Trophoblast cell (in vitro differentiated cells and primary cell): ENCODE measurements at regions not wholly inside any gene's neighbourhood (a gene's known extent, or its start where the extent isn't known, plus 50 kb on each side); places are given as distances from the start of the nearest gene placed in this dataset.

Source experiments
- DNase-seq, 2 donors: peaks; one replicate each; pipeline ENCODE4 v3.0.0-alpha.2; 2016
- H2AFZ ChIP-seq: 2 replicates; pipeline ENCODE4 v1.6.1; 2013; ENCODE audit warnings: low read length, moderate library complexity, mild to moderate bottlenecking; ENCODE audit not compliant: insufficient read depth, poor library complexity
- H2AK5ac ChIP-seq: 2 replicates; pipeline ENCODE4 v1.6.1; 2013; ENCODE audit warnings: mild to moderate bottlenecking, low read length
- H2BK120ac ChIP-seq: 2 replicates; pipeline ENCODE4 v1.6.1; 2013; ENCODE audit warnings: low read length, mild to moderate bottlenecking, moderate library complexity; ENCODE audit not compliant: insufficient read depth, poor library complexity
- H2BK12ac ChIP-seq: 2 replicates; pipeline ENCODE4 v1.6.1; 2013; ENCODE audit warnings: mild to moderate bottlenecking, low read length, moderate library complexity
- H2BK5ac ChIP-seq: 2 replicates; pipeline ENCODE4 v1.6.1; 2013; ENCODE audit warnings: low read length, low read depth, moderate library complexity, mild to moderate bottlenecking; ENCODE audit not compliant: poor library complexity
- H3K14ac ChIP-seq: 2 replicates; pipeline ENCODE4 v1.6.1; 2013; ENCODE audit warnings: mild to moderate bottlenecking, low read length
- H3K18ac ChIP-seq: 2 replicates; pipeline ENCODE4 v1.6.1; 2013; ENCODE audit warnings: mild to moderate bottlenecking, low read length
- H3K23ac ChIP-seq: 2 replicates; pipeline ENCODE4 v1.6.1; 2013; ENCODE audit warnings: low read length
- H3K27ac ChIP-seq: 2 replicates; pipeline ENCODE4 v1.5.1; 2013; ENCODE audit warnings: low read depth, mild to moderate bottlenecking, inconsistent platforms, low read length, moderate library complexity
- H3K27me3 ChIP-seq: 2 replicates; pipeline ENCODE4 v1.6.1; 2013; ENCODE audit warnings: inconsistent platforms, mild to moderate bottlenecking, low read length, moderate library complexity; ENCODE audit not compliant: insufficient read depth
- H3K36me3 ChIP-seq, 2 experiments: 1 replicate in 1 of 2; 2 replicates in 1 of 2; pipeline ENCODE4 v1.6.1; 2013; ENCODE audit warnings: low read length in 2 of 2, mild to moderate bottlenecking in 2 of 2, moderate library complexity in 1 of 2; ENCODE audit not compliant: insufficient read depth in 2 of 2, control insufficient read depth in 1 of 2
- H3K4ac ChIP-seq: 2 replicates; pipeline ENCODE4 v1.6.1; 2013; ENCODE audit warnings: low read depth, mild to moderate bottlenecking, low read length, moderate library complexity
- H3K4me1 ChIP-seq, 2 experiments: 1 replicate in 1 of 2; 2 replicates in 1 of 2; pipeline ENCODE4 v1.6.1; 2013; ENCODE audit warnings: low read length in 2 of 2, mild to moderate bottlenecking in 2 of 2, moderate library complexity in 1 of 2; ENCODE audit not compliant: insufficient read depth in 2 of 2, control insufficient read depth in 1 of 2
- H3K4me2 ChIP-seq: 2 replicates; pipeline ENCODE4 v1.6.1; 2013; ENCODE audit warnings: inconsistent platforms, mild to moderate bottlenecking, low read length, moderate library complexity
- H3K4me3 ChIP-seq: 2 replicates; pipeline ENCODE4 v1.5.1; 2013; ENCODE audit warnings: mild to moderate bottlenecking, low read depth, low read length, inconsistent platforms
- H3K79me1 ChIP-seq: one replicate; pipeline ENCODE4 v1.6.1; 2013; ENCODE audit warnings: low read length
- H3K79me2 ChIP-seq: 2 replicates; pipeline ENCODE4 v1.6.1; 2013; ENCODE audit warnings: low read length, mild to moderate bottlenecking; ENCODE audit not compliant: control insufficient read depth, insufficient read depth, poor library complexity
- H3K9ac ChIP-seq: 2 replicates; pipeline ENCODE4 v1.6.1; 2013; ENCODE audit warnings: mild to moderate bottlenecking, low read length
- H3K9me3 ChIP-seq: 2 replicates; pipeline ENCODE4 v1.6.1; 2013; ENCODE audit warnings: low read depth, mild to moderate bottlenecking, control low read depth, inconsistent platforms, low read length; ENCODE audit not compliant: insufficient read depth
- H4K12ac ChIP-seq: 2 replicates; pipeline ENCODE4 v1.6.1; 2013; ENCODE audit warnings: low read depth, mild to moderate bottlenecking, low read length, moderate library complexity
- H4K8ac ChIP-seq: 2 replicates; pipeline ENCODE4 v1.6.1; 2013; ENCODE audit warnings: low read depth, mild to moderate bottlenecking, low read length, moderate library complexity
- H4K91ac ChIP-seq: one replicate; pipeline ENCODE4 v1.6.1; 2013; ENCODE audit warnings: low read depth, mild to moderate bottlenecking, low read length, moderate library complexity
- WGBS: extraction: QIAGEN DNeasy Blood & Tissue Kit; methylation state at CpG from one replicate; pipeline ENCODE4 v1.1.7; 2013; ENCODE audit warnings: missing lambda C conversion rate; ENCODE audit not compliant: insufficient read length, insufficient coverage; ENCODE audit errors: extremely low coverage; 5-methylcytosine and 5-hydroxymethylcytosine counted together

- H3K79me1 ChIP-seq: no peaks in the 10 kb centered on the region
- no peaks in the 10 kb centered on the region for H3K27me3 ChIP-seq
- no peaks in the 10 kb centered on the region for H3K79me2 ChIP-seq
- H4K91ac ChIP-seq: no peak overlapping the region
- H3K36me3 ChIP-seq: no peaks in the 10 kb centered on the region
- H3K14ac ChIP-seq: no peak overlapping the region
- no peaks in the 10 kb centered on the region for H3K4me1 ChIP-seq
- no peak overlapping the region for H2AK5ac ChIP-seq
- WGBS: no CpG with 5 or more reads among the region's 1 CpG
- no peak overlapping the region for H3K4ac ChIP-seq
- DNase-seq: no peak
- no peak overlapping the region for H3K4me3 ChIP-seq
- H3K9me3 ChIP-seq: no peaks in the 10 kb centered on the region
- H3K27ac ChIP-seq: no peak overlapping the region
- H3K9ac ChIP-seq: no peak overlapping the region
- no peak overlapping the region for H4K8ac ChIP-seq
- H2AFZ ChIP-seq: no peak overlapping the region
- H3K23ac ChIP-seq: no peak overlapping the region
- no peak overlapping the region for H3K18ac ChIP-seq
- H4K12ac ChIP-seq: no peak overlapping the region
- no peak overlapping the region for H2BK5ac ChIP-seq
- H2BK12ac ChIP-seq: no peak overlapping the region
- no peak overlapping the region for H2BK120ac ChIP-seq
- H3K4me2 ChIP-seq: no peak overlapping the region
Measured at GRCh38 chr9:38272710-38273109, 119.8 kb upstream of the ALDH1B1 start.

- no peaks in the 10 kb centered on the region for H3K79me2 ChIP-seq
- no peaks in the 10 kb centered on the region for H3K4me1 ChIP-seq
- H3K9me3 ChIP-seq: no peaks in the 10 kb centered on the region
- no peaks in the 10 kb centered on the region for H3K79me1 ChIP-seq
- no peak overlapping the region for H2BK120ac ChIP-seq
- no peak overlapping the region for H3K4me2 ChIP-seq
- H3K4ac ChIP-seq: no peak overlapping the region
- no peak overlapping the region for H3K23ac ChIP-seq
- H3K4me3 ChIP-seq: no peak overlapping the region
- no peak overlapping the region for H4K8ac ChIP-seq
- DNase-seq: no peak
- no peaks in the 10 kb centered on the region for H3K27me3 ChIP-seq
- H3K18ac ChIP-seq: no peak overlapping the region
- no peak overlapping the region for H2AK5ac ChIP-seq
- H3K36me3 ChIP-seq: no peaks in the 10 kb centered on the region
- H3K27ac ChIP-seq: no peak overlapping the region
- no peak overlapping the region for H3K14ac ChIP-seq
- H4K12ac ChIP-seq: no peak overlapping the region
- H2AFZ ChIP-seq: no peak overlapping the region
- no CpG with 5 or more reads among the region's 3 CpGs for WGBS
- no peak overlapping the region for H3K9ac ChIP-seq
- H4K91ac ChIP-seq: no peak overlapping the region
- no peak overlapping the region for H2BK12ac ChIP-seq
- no peak overlapping the region for H2BK5ac ChIP-seq
Measured at GRCh38 chr9:38271666-38272241, 120.7 kb upstream of the ALDH1B1 start.

GRCh38 chr9:38269775-38270174 is 122.7 kb upstream of the ALDH1B1 start:
- Histone ChIP-seq H3K79me1 (no peaks in the 10 kb centered on the region), H2BK120ac (no peak overlapping the region), H3K14ac (no peak overlapping the region), H3K4me1 (no peaks in the 10 kb centered on the region), H3K79me2 (no peaks in the 10 kb centered on the region), H3K23ac (no peak overlapping the region), H3K4ac (no peak overlapping the region), H3K27ac (no peak overlapping the region), H3K18ac (no peak overlapping the region), H4K12ac (no peak overlapping the region), H4K91ac (no peak overlapping the region), H3K36me3 (no peaks in the 10 kb centered on the region), H3K9me3 (no peaks in the 10 kb centered on the region), H2AK5ac (no peak overlapping the region), H2AFZ (no peak overlapping the region), H3K4me3 (no peak overlapping the region), H4K8ac (no peak overlapping the region), H3K4me2 (no peak overlapping the region), H3K9ac (no peak overlapping the region), H3K27me3 (no peaks in the 10 kb centered on the region), H2BK12ac (no peak overlapping the region), H2BK5ac (no peak overlapping the region)
- WGBS: no CpG with 5 or more reads among the region's 4 CpGs
- no peak for DNase-seq

GRCh38 chr9:38263532-38263931 is 129.0 kb upstream of the ALDH1B1 start:
- H3K36me3 ChIP-seq: no peaks in the 10 kb centered on the region
- no peaks in the 10 kb centered on the region for H3K9me3 ChIP-seq
- no peak overlapping the region for H2AK5ac ChIP-seq
- H4K91ac ChIP-seq: peak overlapping the region; percentile 26
- WGBS: no CpG with 5 or more reads among the region's 1 CpG
- no peak overlapping the region for H4K12ac ChIP-seq
- H3K18ac ChIP-seq: no peak overlapping the region
- no peaks in the 10 kb centered on the region for H3K79me1 ChIP-seq
- H2AFZ ChIP-seq: no peak overlapping the region
- H3K14ac ChIP-seq: no peak overlapping the region
- H3K4me3 ChIP-seq: no peak overlapping the region
- H3K79me2 ChIP-seq: no peaks in the 10 kb centered on the region
- no peak overlapping the region for H3K4ac ChIP-seq
- H4K8ac ChIP-seq: no peak overlapping the region
- H3K4me1 ChIP-seq: no peaks in the 10 kb centered on the region
- H3K23ac ChIP-seq: no peak overlapping the region
- no peak overlapping the region for H2BK5ac ChIP-seq
- H3K27ac ChIP-seq: no peak overlapping the region
- peak in 1 of 2 donors; percentile 58 for DNase-seq
- H3K9ac ChIP-seq: no peak overlapping the region
- no peak overlapping the region for H3K4me2 ChIP-seq
- no peak overlapping the region for H2BK120ac ChIP-seq
- H2BK12ac ChIP-seq: peak overlapping the region; percentile 55
- H3K27me3 ChIP-seq: no peaks in the 10 kb centered on the region
